ENCODE measurements at regions not wholly inside any gene's neighbourhood (a gene's known extent, or its start where the extent isn't known, plus 50 kb on each side); places are given as distances from the start of the nearest gene placed in this dataset.

DNA sequence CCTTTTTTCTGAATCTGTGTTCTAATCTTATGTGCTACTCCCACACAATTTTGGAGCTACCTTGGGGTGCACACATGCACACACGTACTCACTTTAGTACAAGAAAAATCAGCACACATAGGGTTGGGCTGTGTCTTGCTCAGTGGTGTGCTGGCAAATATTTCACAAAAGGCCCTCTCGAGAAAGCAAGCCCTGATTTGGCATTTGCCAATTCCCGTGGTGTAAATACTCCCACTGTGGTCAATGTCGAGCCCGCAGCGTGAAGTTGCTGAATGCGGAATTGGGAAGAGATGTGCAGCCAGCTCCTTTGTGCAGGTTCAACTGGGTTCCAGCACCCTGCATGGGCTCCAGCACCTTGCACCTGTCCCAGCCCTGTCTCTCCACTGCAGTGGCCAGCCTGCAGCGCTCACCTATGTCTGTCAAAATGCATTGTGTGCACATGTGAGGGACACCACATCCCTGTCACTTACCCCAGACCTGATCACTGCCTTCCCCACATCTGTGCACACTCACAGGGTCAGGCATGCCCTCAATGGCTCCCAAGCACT, 78.4 kb upstream of the WNT4 start:
- DNase-seq (ENCODE audit: low read depth), result no peak

DNA sequence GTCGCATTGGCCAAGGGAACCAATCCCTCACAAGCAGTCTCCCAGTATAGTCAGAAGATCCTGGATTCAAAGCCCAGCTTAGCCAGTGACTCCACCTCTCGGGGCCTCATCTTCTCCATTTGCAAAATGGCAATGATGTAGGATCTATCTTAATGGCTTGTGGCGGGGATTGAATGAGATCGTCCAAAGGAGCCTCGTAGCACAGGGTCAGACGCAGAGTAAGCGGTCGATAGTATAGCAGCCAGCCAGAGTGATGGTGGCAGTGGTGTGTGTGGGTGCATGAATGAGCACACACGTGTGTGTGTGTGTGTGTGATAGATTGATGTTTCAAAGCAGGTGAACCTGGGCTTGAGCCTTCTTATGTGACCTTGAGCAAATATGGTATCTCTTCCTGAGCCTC, 79.8 kb upstream of the WNT4 start:
- no peak for DNase-seq (ENCODE audit: low read depth)

- DNase-seq (ENCODE audit: low read depth), result no peak
Observed at GRCh38 chr1:22223176-22223575, 80.3 kb upstream of the WNT4 start.

GRCh38 chr1:22224091-22224490, 81.2 kb upstream of the WNT4 start:
- DNase-seq (ENCODE audit: low read depth), result no peak

- no peak for DNase-seq (ENCODE audit: low read depth)
Observed at GRCh38 chr1:22224631-22225030, 81.7 kb upstream of the WNT4 start.

DNA sequence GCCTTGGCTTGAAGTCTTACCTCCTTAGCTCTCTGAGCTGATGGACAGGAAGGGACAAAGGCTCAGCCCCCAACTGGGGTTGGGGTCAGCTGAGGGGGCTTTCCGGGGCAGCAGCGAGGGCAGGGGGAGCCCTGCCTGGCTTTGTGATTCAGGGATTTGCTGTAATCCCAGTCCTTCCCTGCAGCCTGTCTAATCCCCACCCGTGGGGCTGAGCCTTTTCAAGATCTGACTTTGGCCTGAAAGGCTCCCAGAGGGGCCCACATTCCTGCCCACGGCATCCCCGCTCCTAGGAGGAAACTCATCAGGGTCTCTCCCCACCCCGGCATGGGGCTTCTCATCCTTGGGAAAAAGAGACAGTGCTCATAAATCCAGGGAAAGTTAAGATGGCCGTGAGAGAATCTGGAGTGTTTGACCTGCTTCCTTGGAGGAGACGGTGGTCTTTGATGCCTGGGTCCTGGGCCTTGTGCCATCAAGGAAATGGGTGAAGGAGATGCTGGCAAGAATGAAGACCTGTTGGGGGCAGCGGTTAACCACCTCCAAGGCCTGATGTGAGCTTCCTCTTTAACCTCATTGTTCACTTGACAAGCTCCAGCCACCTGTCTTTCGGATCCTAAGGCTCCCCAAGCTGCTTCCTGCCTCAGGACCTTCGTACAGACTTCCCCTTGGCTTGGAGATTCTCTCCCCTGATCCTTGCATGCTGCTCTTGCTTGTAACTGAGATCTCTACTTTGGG, 83.1 kb upstream of the WNT4 start:
- DNase-seq (ENCODE audit: low read depth), result no peak

GRCh38 chr1:22228074-22228473, 85.2 kb upstream of the WNT4 start:
- DNase-seq (ENCODE audit: low read depth), result no peak

DNA sequence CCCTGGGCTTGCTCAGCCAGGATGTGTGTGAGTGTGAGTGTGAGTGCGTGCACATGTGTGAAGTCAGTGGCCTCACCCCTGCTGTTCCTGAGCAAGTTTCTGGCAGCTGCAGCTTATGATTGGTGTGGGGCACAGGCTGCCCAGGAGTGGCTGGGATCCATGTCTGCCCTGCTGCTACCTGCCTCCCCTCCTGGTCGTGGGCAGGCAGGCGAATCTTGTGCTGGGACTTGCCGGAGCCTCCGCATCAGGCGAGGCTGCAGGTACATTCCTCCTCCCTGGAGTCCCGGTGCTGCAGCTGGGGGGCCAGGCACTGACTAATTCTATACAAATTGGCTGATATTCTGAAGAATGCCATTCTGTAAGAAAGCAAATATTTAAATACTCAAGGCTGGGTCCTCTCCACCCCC, 85.6 kb upstream of the WNT4 start:
- DNase-seq (ENCODE audit: low read depth), result no peak

- peak; percentile 35 for DNase-seq (ENCODE audit: low read depth)
Observed at GRCh38 chr1:22229379-22229778, 86.5 kb upstream of the WNT4 start.

DNA sequence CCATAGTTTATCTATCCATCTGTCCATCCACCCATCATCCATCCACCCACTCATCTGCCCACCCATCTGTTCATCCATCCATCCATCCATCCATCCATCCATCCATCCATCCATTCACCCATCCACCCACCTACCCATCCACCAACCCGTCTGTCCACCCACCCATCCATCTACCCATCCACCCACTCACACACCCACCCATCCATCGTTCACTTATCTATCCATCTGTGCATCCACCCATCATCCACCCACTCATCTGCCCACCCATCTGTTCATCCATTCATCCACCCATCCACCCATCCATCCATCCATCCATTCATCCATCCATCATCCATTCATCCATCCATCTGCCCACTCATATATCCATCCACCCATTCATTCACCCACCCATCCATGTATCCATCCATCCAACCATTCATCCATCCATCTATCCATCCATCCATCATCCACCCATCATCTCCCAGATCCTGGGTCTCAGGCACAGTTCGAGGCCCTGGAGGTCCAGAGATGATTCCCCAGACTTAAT, 88.2 kb upstream of the WNT4 start:
- no peak for DNase-seq (ENCODE audit: low read depth)

GRCh38 chr1:22231995-22232690, 89.2 kb upstream of the WNT4 start:
- no peak for DNase-seq (ENCODE audit: low read depth)

DNA sequence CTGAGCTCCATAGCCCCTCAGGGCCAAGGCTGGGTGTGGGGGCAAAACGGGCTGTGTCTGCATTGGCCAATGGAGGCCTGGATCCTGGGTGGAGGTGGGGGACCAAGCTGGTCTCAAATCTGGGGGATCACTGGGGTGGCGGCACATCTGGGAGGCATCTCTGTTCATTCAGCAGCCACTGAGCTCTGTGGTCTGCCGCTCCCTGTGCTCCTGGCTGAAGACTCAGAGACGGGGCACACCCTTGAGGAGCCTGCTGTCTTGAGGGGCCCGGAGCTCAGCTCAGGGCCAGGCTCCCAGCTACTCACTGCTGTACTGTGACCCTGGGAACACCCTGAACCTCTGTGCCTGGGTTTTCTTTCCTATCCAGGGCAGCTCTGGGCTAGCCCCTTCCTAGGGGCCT, 90.3 kb upstream of the WNT4 start:
- no peak for DNase-seq (ENCODE audit: low read depth)

- DNase-seq (ENCODE audit: low read depth), result no peak
Observed at GRCh38 chr1:22234476-22235030, 91.7 kb upstream of the WNT4 start.

DNA sequence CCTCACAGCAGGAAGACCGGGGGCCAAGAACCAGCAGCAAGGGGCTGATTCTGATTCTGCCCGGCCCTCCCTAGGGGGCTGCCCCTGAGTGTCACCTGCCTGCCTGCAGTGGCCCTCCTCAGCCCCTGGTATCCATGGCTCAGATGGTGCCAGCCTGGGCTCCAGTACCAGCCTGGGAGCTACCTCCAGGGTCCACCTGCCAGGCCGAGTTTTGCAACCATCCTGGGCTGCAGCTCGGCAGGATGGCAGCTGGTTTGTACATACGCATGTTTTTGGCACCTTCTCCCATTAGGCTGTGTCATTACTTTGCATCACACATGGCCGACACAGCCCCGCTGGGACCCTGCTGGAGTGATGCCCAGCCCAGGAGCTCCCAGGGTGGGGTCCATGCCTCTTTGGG, 93.3 kb upstream of the WNT4 start:
- no peak for DNase-seq (ENCODE audit: low read depth)

GRCh38 chr1:22236900-22237299, 94.0 kb upstream of the WNT4 start:
- no peak for DNase-seq (ENCODE audit: low read depth)

GRCh38 chr1:22237433-22238093, 94.7 kb upstream of the WNT4 start:
- DNase-seq (ENCODE audit: low read depth), result no peak

DNA sequence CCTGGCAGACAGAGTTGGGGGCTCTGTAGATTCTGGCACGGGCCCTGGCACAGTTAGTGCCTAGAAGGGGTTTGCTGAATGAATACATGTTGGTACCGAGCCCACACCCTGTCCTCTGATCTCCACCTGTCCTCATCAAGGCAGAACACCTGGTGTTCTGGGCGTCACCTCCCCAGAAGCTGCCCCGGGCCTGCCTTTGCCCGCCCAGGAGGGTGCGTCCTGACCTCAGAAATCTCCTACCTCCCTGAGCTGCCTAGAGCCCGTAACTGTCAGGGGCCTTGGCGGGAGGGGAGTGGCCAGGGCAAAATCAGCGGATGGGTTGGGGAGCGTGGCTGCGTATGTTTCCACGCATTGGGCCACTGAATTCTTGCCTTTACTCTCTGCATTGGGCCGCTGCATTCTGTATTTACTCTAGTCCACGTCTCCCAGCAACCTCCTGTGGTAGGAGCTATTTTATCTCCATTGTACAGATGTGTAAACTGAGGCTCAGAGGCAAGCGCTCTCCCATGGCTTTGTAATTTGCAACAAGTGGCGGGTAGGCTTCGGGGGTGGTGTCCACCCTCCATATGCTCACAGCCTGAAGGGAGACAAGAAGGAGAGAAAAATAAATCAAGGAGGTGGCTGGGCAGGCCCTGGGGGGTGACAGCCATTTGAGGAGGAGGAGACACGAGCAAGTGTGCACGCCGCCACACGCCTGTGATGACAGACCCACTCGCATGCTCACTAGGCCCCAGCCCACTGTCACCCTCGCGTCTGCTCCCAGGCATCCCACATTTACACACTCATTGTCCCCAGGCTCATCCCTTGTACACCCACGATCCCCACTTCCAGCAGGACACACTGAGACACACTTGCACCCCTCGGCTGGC, 95.7 kb upstream of the WNT4 start:
- no peak for DNase-seq (ENCODE audit: low read depth)

- DNase-seq (ENCODE audit: low read depth), result no peak
Observed at GRCh38 chr1:22239378-22239777, 96.5 kb upstream of the WNT4 start.

GRCh38 chr1:22241250-22241649, 98.4 kb upstream of the WNT4 start:
- DNase-seq (ENCODE audit: low read depth), result no peak

DNA sequence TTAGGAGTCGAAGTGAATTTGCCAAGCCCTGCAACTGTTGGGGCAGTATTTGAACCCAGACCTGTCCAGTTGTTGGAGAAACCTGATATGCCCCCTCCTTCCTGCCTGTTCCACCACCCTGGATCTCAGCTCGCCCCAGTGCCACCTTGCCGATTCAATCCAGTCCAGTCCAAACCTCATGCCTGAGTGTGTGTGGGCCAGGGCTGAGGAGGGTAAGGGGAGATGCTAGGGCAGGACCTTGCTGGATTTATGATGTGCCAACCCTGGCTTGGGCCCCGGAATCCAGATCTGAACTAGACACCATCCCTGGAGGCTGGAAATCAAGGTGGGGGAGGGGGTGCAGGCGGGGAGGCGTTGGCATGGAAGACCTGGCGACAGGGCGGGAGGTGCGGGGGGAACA, 98.9 kb upstream of the WNT4 start:
- DNase-seq (ENCODE audit: low read depth), result no peak

DNA sequence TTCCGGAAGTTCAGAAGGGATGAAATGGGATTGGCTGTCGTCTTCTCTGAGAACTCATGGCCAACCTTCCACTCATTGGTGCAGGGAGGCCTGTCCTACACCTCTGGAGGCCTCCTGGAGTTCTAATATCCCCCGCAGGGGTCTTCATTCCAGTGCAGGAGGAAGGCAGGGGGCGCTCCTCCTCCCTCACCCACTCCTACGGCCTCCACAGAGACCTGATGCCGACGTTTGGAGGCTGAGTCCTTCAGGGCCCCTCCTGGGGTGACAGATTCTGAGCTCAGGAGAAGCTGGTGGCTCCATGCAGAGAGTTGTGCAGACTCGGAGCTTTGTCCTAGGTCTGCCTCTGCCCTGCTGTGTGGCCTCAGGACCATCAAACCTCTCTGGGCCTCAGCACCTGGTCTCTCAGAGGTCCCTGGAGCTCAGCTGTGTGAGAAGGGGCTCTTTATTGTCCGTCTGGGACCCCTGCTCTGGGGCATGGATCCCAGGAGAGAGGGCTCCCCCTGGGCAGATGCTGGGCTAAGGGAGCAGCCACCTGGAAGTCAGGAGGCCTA, 102.3 kb upstream of the WNT4 start:
- DNase-seq (ENCODE audit: low read depth), result no peak
